ENCODE measurements at regions not wholly inside any gene's neighbourhood (a gene's known extent, or its start where the extent isn't known, plus 50 kb on each side); places are given as distances from the start of the nearest gene placed in this dataset.

- peak; percentile 70; the same call in 1 of the 2 replicates for TF ChIP-seq RERE (CRISPR knock-in tag; IDR thresholded peaks at IDR 0.05; ENCODE audit: low read depth)
- TF ChIP-seq ZNF331 (CRISPR knock-in tag; IDR thresholded peaks at IDR 0.05), result 0 out of 2 replicates have a peak, but pooled peaks have one; percentile 67
- TF ChIP-seq ZNF788 (CRISPR knock-in tag; IDR thresholded peaks at IDR 0.05; ENCODE audit: borderline replicate concordance), result peak; percentile 64; the same call in 1 of the 2 replicates
- peak; percentile 77 for TF ChIP-seq JUND (CRISPR knock-in tag; IDR thresholded peaks at IDR 0.05)
- TF ChIP-seq ZNF644 (CRISPR knock-in tag; IDR thresholded peaks at IDR 0.05; ENCODE audit: low read depth), result peak; percentile 16; the same call in 1 of the 2 replicates
- TF ChIP-seq ZNF883 (CRISPR knock-in tag; IDR thresholded peaks at IDR 0.05; ENCODE audit: not compliant biosample characterization), result peak; percentile 51
- TF ChIP-seq RARA (CRISPR knock-in tag; IDR thresholded peaks at IDR 0.05), result peak; percentile 96
- TF ChIP-seq ZNF24 (IDR thresholded peaks at IDR 0.05), result peak; percentile 29; the same call in 1 of the 2 replicates
- peak; percentile 98 for TF ChIP-seq TFE3 (CRISPR knock-in tag; IDR thresholded peaks at IDR 0.05)
- peak; percentile 76; the same call in 1 of the 2 replicates for TF ChIP-seq ELF4 (CRISPR knock-in tag; IDR thresholded peaks at IDR 0.05; ENCODE audit: borderline replicate concordance)
- peak; percentile 93 for TF ChIP-seq SAP130 (CRISPR knock-in tag; IDR thresholded peaks at IDR 0.05; ENCODE audit: low read depth)
- TF ChIP-seq RXRB (CRISPR knock-in tag; IDR thresholded peaks at IDR 0.05; ENCODE audit: borderline replicate concordance), result peak; percentile 92
- peak; percentile 34 for TF ChIP-seq STAG1 (CRISPR knock-in tag; IDR thresholded peaks at IDR 0.05)
- peak; percentile 60; the same call in 1 of the 2 replicates for TF ChIP-seq ZNF547 (CRISPR knock-in tag; IDR thresholded peaks at IDR 0.05)
- peak; percentile 74; the same call in 1 of the 2 replicates for TF ChIP-seq AKAP8 (CRISPR knock-in tag; IDR thresholded peaks at IDR 0.05)
- 0 out of 2 replicates have a peak, but pooled peaks have one; percentile 52 for TF ChIP-seq ZNF713 (CRISPR knock-in tag; IDR thresholded peaks at IDR 0.05)
- TF ChIP-seq MEIS2 (CRISPR knock-in tag; IDR thresholded peaks at IDR 0.05), result peak; percentile 86; the same call in 1 of the 2 replicates
- peak; percentile 87 for TF ChIP-seq WIZ (CRISPR knock-in tag; IDR thresholded peaks at IDR 0.05)
- TF ChIP-seq MAFK (conservative IDR thresholded peaks at IDR 0.05 in 1 of 2, IDR thresholded peaks at IDR 0.05 in 1 of 2; ENCODE audit: low read length in 2 of 2), result peak; percentile 46 to 60; a peak in 3 of 4 replicates
- peak; percentile 36; the same call in 1 of the 2 replicates for TF ChIP-seq ZNF335 (CRISPR knock-in tag; IDR thresholded peaks at IDR 0.05)
- TF ChIP-seq SMYD3 (CRISPR knock-in tag; IDR thresholded peaks at IDR 0.05), result peak; percentile 28; the same call in 1 of the 2 replicates
- TF ChIP-seq JUN (CRISPR knock-in tag; IDR thresholded peaks at IDR 0.05), result peak; percentile 82; the same call in 1 of the 2 replicates
- TF ChIP-seq ELF3 (CRISPR knock-in tag; IDR thresholded peaks at IDR 0.05), result peak; percentile 99
- peak; percentile 81; the same call in 1 of the 2 replicates for TF ChIP-seq DPF2 (CRISPR knock-in tag; IDR thresholded peaks at IDR 0.05; ENCODE audit: borderline replicate concordance, low read depth)
- TF ChIP-seq CEBPG (CRISPR knock-in tag; IDR thresholded peaks at IDR 0.05), result peak; percentile 51
These were observed 342.6 kb downstream of the PREX1 start (continued) for GRCh38 chr20:48485153-48485552.
